ENCODE measurements at regions not wholly inside any gene's neighbourhood (a gene's known extent, or its start where the extent isn't known, plus 50 kb on each side); places are given as distances from the start of the nearest gene placed in this dataset.
A peak's percentile ranks its signal among the peaks of the same experiment; 100 is the strongest.

- H3K27ac ChIP-seq (ENCODE audit: low read depth in 1 of 2, low read length in 2 of 2), result peak overlapping the region in 1 of 2 donors; percentile 13
- 75% methylated on average over 9 of the region's 9 CpGs for WGBS
- no peak for DNase-seq (ENCODE audit: low spot score)
- no peaks in the 10 kb centered on the region for H3K9me3 ChIP-seq (ENCODE audit: control insufficient read depth in 4 of 4, low read length in 3 of 4)
- peaks cover 0 to 5% (median under 1%) of the 10 kb centered on the region in 4 donors for H3K4me1 ChIP-seq (ENCODE audit: control insufficient read depth in 4 of 4, insufficient read depth in 4 of 4, low read length in 3 of 4)
- H3K36me3 ChIP-seq (ENCODE audit: control insufficient read depth in 4 of 4, insufficient read depth in 3 of 4, low read depth in 1 of 4, low read length in 3 of 4), result no peaks in the 10 kb centered on the region
- no peak overlapping the region for H3K9ac ChIP-seq (ENCODE audit: low read depth in 1 of 2, low read length in 2 of 2)
- H3K4me3 ChIP-seq (ENCODE audit: low read depth in 1 of 3, low read length in 3 of 3), result no peak overlapping the region
- TF ChIP-seq FOXA1 (IDR thresholded peaks at IDR 0.05) (no peak), YY1 (IDR thresholded peaks at IDR 0.05) (no peak), ATF3 (IDR thresholded peaks at IDR 0.05) (no peak), RAD21 (IDR thresholded peaks at IDR 0.05) (no peak), NR2F2 (IDR thresholded peaks at IDR 0.05) (no peak), CTCF (IDR thresholded peaks at IDR 0.05; ENCODE audit: low read depth, low read length, missing input control) (no peak), HNF4A (conservative IDR thresholded peaks at IDR 0.05) (no peak), GABPA (IDR thresholded peaks at IDR 0.05 in 1 of 2, conservative IDR thresholded peaks at IDR 0.05 in 1 of 2) (no peak), MAX (IDR thresholded peaks at IDR 0.05) (no peak), TAF1 (conservative IDR thresholded peaks at IDR 0.05) (no peak)
- no peaks in the 10 kb centered on the region for H3K27me3 ChIP-seq (ENCODE audit: control insufficient read depth in 4 of 4, insufficient read depth in 4 of 4, low read length in 3 of 4)
Measured at GRCh38 chr5:124677374-124678351, 68.8 kb downstream of the ZNF608 start.

- WGBS, result 85% methylated on average over 6 of the region's 6 CpGs
- no peak overlapping the region for H3K9ac ChIP-seq (ENCODE audit: low read depth in 1 of 2, low read length in 2 of 2)
- H3K27ac ChIP-seq (ENCODE audit: low read depth in 1 of 2, low read length in 2 of 2), result no peak overlapping the region
Measured at GRCh38 chr5:124675931-124676846, 70.2 kb downstream of the ZNF608 start.

More at GRCh38 chr5:124675931-124676846, 70.2 kb downstream of the ZNF608 start:
- Histone ChIP-seq H3K9me3 (ENCODE audit: control insufficient read depth in 4 of 4, low read length in 3 of 4) (no peaks in the 10 kb centered on the region), H3K4me1 (ENCODE audit: control insufficient read depth in 4 of 4, insufficient read depth in 4 of 4, low read length in 3 of 4) (peaks cover 0 to 5% (median under 1%) of the 10 kb centered on the region in 4 donors), H3K4me3 (ENCODE audit: low read depth in 1 of 3, low read length in 3 of 3) (no peak overlapping the region), H3K27me3 (ENCODE audit: control insufficient read depth in 4 of 4, insufficient read depth in 4 of 4, low read length in 3 of 4) (no peaks in the 10 kb centered on the region), H3K36me3 (ENCODE audit: control insufficient read depth in 4 of 4, insufficient read depth in 3 of 4, low read depth in 1 of 4, low read length in 3 of 4) (no peaks in the 10 kb centered on the region)
- TF ChIP-seq SP1 (IDR thresholded peaks at IDR 0.05) (no peak), MAX (IDR thresholded peaks at IDR 0.05) (no peak), RXRA (IDR thresholded peaks at IDR 0.05) (no peak), ATF3 (IDR thresholded peaks at IDR 0.05) (no peak), CTCF (IDR thresholded peaks at IDR 0.05; ENCODE audit: low read depth, low read length, missing input control) (no peak), JUND (IDR thresholded peaks at IDR 0.05) (no peak), REST (IDR thresholded peaks at IDR 0.05) (no peak)
- DNase-seq (ENCODE audit: low spot score), result no peak
